Breast epithelium (tissue), 4 donors: ENCODE measurements at regions not wholly inside any gene's neighbourhood (a gene's known extent, or its start where the extent isn't known, plus 50 kb on each side); places are given as distances from the start of the nearest gene placed in this dataset.

Experiments used
- DNase-seq, 2 donors: peaks; one replicate each; pipeline ENCODE4 v3.0.0-alpha.2; 2019; ENCODE audit warnings: low spot score in 2 of 2
- H3K27ac ChIP-seq, 2 donors: fragments of 200-600 bp; sonication (generic) in 1 of 2; one replicate each; pipeline ENCODE4 v1.5.1; 2016 to 2019; ENCODE audit warnings: mild to moderate bottlenecking in 1 of 2
- H3K27me3 ChIP-seq, 2 donors: fragments of 200-600 bp; sonication (generic) in 1 of 2; one replicate each; pipeline versions ENCODE4 v1.5.1 to v1.6.0; 2017 to 2019; ENCODE audit warnings: control low read depth in 1 of 2, mild to moderate bottlenecking in 1 of 2
- H3K36me3 ChIP-seq: fragments of 200-600 bp; one replicate; pipeline ENCODE4 v1.5.1; 2019
- H3K4me1 ChIP-seq, 2 donors: fragments of 200-600 bp; sonication (generic); one replicate each; pipeline ENCODE4 v1.5.1; 2016 to 2019; ENCODE audit warnings: control low read depth in 1 of 2
- H3K4me3 ChIP-seq, 3 donors: fragments of 200-600 bp; sonication (generic); 1 replicate in 2 of 3; 2 replicates in 1 of 3; pipeline ENCODE4 v1.5.1; 2016 to 2019; ENCODE audit warnings: mild to moderate bottlenecking in 3 of 3, moderate library complexity in 2 of 3
- H3K9me3 ChIP-seq, 2 donors: fragments of 200-600 bp; sonication (generic) in 1 of 2; one replicate each; pipeline ENCODE4 v1.5.1; 2016 to 2019; ENCODE audit warnings: control low read depth in 1 of 2
- CTCF ChIP-seq, 3 donors: fragments of 450-650 bp; IDR thresholded peaks; one replicate each; pipeline ENCODE4 v1.5.1; 2016 to 2017; ENCODE audit warnings: antibody characterized with exemption in 3 of 3, mild to moderate bottlenecking in 3 of 3, moderate library complexity in 3 of 3
- POLR2A ChIP-seq: fragments of 450-650 bp; IDR thresholded peaks from one replicate; pipeline ENCODE4 v1.6.1; 2016; ENCODE audit warnings: antibody characterized with exemption, mild to moderate bottlenecking, moderate library complexity
- POLR2AphosphoS5 ChIP-seq, 3 donors: sonication (generic); formaldehyde crosslinking; IDR thresholded peaks; one replicate each; pipeline ENCODE4 v1.6.1; 2017; ENCODE audit warnings: antibody characterized with exemption in 3 of 3
- intact Hi-C: fragments of 100-400 bp; cut with DNase I; formaldehyde crosslinking; loops from one replicate; pipeline ENCODE4 v1.15.1; 2023; ENCODE audit warnings: low total_unique reads

DNA sequence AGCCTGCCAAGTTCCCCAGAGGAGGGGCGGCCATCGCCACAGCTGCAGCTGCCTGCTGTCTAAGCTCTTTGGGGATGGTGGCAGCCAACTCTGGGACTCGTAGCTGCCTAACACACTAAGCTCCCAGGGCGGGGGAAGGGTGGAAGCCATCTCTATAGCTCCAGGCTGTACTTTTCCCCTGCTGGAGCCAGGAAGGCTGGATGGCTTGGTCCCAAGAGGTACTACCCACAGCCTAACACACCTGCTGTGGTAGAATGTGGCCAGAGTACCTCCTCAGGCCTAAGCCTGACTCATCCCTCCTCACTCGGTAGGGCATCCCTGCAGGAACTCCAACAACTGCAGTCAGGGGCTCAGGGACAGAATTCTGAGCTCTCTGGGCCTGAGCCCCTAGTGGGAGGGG is 151.7 kb upstream of the TAC1 start:
- no peaks in the 10 kb centered on the region for H3K4me1 ChIP-seq
- no peaks in the 10 kb centered on the region for H3K27me3 ChIP-seq
- H3K36me3 ChIP-seq: no peaks in the 10 kb centered on the region
- intact Hi-C loops: no loop called here
- no peak overlapping the region for H3K4me3 ChIP-seq
- H3K9me3 ChIP-seq: peaks cover 0 to 10% of the 10 kb centered on the region in 2 donors
- no peak overlapping the region for H3K27ac ChIP-seq
- TF ChIP-seq POLR2A (no peak), CTCF (IDR thresholded peaks at IDR 0.05) (no peak), POLR2AphosphoS5 (IDR thresholded peaks at IDR 0.05) (no peak)
- DNase-seq: no peak

- DNase-seq: no peak
- Histone ChIP-seq H3K9me3 (peaks cover 0 to 3% of the 10 kb centered on the region in 2 donors), H3K36me3 (no peaks in the 10 kb centered on the region), H3K27me3 (no peaks in the 10 kb centered on the region), H3K4me1 (no peaks in the 10 kb centered on the region), H3K4me3 (no peak overlapping the region), H3K27ac (no peak overlapping the region)
- intact Hi-C loops: no loop called here
- TF ChIP-seq POLR2AphosphoS5 (IDR thresholded peaks at IDR 0.05): no peak
- no peak for TF ChIP-seq CTCF (IDR thresholded peaks at IDR 0.05)
- TF ChIP-seq POLR2A: no peak
Measured at GRCh38 chr7:97595439-97595838, 136.4 kb upstream of the TAC1 start.

GRCh38 chr7:97601931-97602457 is 129.9 kb upstream of the TAC1 start:
- no peak for TF ChIP-seq POLR2A
- H3K4me3 ChIP-seq: no peak overlapping the region
- intact Hi-C loops: no loop called here
- no peaks in the 10 kb centered on the region for H3K9me3 ChIP-seq
- H3K4me1 ChIP-seq: no peaks in the 10 kb centered on the region
- no peak for DNase-seq
- no peak overlapping the region for H3K27ac ChIP-seq
- H3K27me3 ChIP-seq: no peaks in the 10 kb centered on the region
- H3K36me3 ChIP-seq: no peaks in the 10 kb centered on the region

GRCh38 chr7:97620495-97620894 is 111.4 kb upstream of the TAC1 start:
- intact Hi-C loops: no loop called here
- H3K4me1 ChIP-seq: no peaks in the 10 kb centered on the region
- no peak for TF ChIP-seq CTCF (IDR thresholded peaks at IDR 0.05)
- TF ChIP-seq POLR2A: no peak
- no peak for TF ChIP-seq POLR2AphosphoS5 (IDR thresholded peaks at IDR 0.05)

GRCh38 chr7:97623333-97623732 is 108.6 kb upstream of the TAC1 start:
- no peak for TF ChIP-seq POLR2AphosphoS5 (IDR thresholded peaks at IDR 0.05)
- TF ChIP-seq CTCF (IDR thresholded peaks at IDR 0.05): no peak
- TF ChIP-seq POLR2A: no peak
- H3K4me3 ChIP-seq: no peak overlapping the region
- no peaks in the 10 kb centered on the region for H3K27me3 ChIP-seq
- no peaks in the 10 kb centered on the region for H3K4me1 ChIP-seq
- no peaks in the 10 kb centered on the region for H3K9me3 ChIP-seq
- no peaks in the 10 kb centered on the region for H3K36me3 ChIP-seq
- intact Hi-C loops: no loop called here
- no peak overlapping the region for H3K27ac ChIP-seq
- no peak for DNase-seq

More at GRCh38 chr7:97620495-97620894, 111.4 kb upstream of the TAC1 start:
- Histone ChIP-seq H3K27ac (no peak overlapping the region), H3K9me3 (no peaks in the 10 kb centered on the region), H3K4me3 (no peak overlapping the region), H3K27me3 (no peaks in the 10 kb centered on the region), H3K36me3 (no peaks in the 10 kb centered on the region)
- no peak for DNase-seq

GRCh38 chr7:97630116-97630515 is 101.8 kb upstream of the TAC1 start:
- intact Hi-C loops: no loop called here
- Histone ChIP-seq H3K27me3 (no peaks in the 10 kb centered on the region), H3K4me3 (no peak overlapping the region), H3K27ac (no peak overlapping the region), H3K36me3 (no peaks in the 10 kb centered on the region), H3K4me1 (no peaks in the 10 kb centered on the region), H3K9me3 (no peaks in the 10 kb centered on the region)
- TF ChIP-seq CTCF (IDR thresholded peaks at IDR 0.05) (no peak), POLR2AphosphoS5 (IDR thresholded peaks at IDR 0.05) (no peak), POLR2A (no peak)
- no peak for DNase-seq
